Epithelial cell of proximal tubule (primary cell): ENCODE measurements at regions not wholly inside any gene's neighbourhood (a gene's known extent, or its start where the extent isn't known, plus 50 kb on each side); places are given as distances from the start of the nearest gene placed in this dataset.
"Not testable (repeated sequence)": the region's sequence is repeated elsewhere in the genome, so short reads cannot be mapped to it uniquely, and the experiment has no call there.

Experiments
- DNase-seq: peaks from one replicate; pipeline ENCODE4 v3.0.0-alpha.2; 2011; ENCODE audit warnings: low read depth
- H3K4me3 ChIP-seq: 2 replicates; pipeline ENCODE4 v1.5.1; 2011; ENCODE audit warnings: low read depth, mild to moderate bottlenecking, low read length
- TF ChIP-seq, protein P1 (sequence below): conservative IDR thresholded peaks from 2 replicates; pipeline ENCODE4 v1.5.1; 2012; ENCODE audit warnings: low read depth, mild to moderate bottlenecking, low read length

DNA sequence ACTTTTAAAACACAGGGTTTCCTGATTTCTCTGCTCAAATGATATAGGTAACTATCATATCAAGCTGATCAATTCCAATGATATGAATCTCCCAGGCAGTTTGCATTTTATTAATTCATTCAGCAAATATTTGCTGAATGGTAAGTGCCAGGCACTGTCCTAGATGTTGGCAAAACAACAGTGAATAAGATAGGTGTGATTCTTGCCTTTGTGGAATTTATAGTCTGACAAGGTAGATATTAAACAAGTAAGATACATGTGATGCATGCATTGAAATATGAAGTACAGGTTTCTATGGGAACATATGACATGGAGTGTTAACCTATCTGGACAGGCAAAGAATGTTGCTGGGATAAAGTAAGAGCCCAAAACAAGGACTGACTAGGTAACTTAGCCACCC is 231.8 kb upstream of the DAB2 start:
- no peak overlapping the region for H3K4me3 ChIP-seq
- TF ChIP-seq, protein P1, sequence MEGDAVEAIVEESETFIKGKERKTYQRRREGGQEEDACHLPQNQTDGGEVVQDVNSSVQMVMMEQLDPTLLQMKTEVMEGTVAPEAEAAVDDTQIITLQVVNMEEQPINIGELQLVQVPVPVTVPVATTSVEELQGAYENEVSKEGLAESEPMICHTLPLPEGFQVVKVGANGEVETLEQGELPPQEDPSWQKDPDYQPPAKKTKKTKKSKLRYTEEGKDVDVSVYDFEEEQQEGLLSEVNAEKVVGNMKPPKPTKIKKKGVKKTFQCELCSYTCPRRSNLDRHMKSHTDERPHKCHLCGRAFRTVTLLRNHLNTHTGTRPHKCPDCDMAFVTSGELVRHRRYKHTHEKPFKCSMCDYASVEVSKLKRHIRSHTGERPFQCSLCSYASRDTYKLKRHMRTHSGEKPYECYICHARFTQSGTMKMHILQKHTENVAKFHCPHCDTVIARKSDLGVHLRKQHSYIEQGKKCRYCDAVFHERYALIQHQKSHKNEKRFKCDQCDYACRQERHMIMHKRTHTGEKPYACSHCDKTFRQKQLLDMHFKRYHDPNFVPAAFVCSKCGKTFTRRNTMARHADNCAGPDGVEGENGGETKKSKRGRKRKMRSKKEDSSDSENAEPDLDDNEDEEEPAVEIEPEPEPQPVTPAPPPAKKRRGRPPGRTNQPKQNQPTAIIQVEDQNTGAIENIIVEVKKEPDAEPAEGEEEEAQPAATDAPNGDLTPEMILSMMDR = no peak
- DNase-seq = no peak

GRCh38 chr5:39654715-39655114 is 229.9 kb upstream of the DAB2 start:
- H3K4me3 ChIP-seq = no peak overlapping the region
- TF ChIP-seq, protein P1 = no peak
- no peak for DNase-seq

DNA sequence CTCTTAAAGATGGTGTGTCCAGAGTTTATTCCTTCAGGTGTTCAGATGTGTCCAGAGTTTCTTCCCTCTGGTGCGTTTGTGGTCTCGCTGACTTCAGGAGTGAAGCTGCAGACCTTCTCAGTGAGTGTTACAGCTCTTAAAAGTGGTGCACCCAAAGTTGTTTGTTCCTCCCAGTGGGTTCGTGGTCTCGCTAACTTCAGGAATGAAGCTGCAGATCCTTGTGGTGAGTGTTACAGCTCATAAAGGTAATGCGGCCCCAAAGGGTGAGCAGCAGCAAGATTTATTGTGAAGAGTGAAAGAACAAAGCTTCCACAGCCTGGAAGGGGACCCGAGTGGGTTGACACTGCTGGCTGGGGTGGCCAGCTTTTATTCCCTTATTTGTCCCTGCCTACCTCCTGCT is 227.7 kb upstream of the DAB2 start:
- H3K4me3 ChIP-seq, DNase-seq: not testable (repeated sequence)

DNA sequence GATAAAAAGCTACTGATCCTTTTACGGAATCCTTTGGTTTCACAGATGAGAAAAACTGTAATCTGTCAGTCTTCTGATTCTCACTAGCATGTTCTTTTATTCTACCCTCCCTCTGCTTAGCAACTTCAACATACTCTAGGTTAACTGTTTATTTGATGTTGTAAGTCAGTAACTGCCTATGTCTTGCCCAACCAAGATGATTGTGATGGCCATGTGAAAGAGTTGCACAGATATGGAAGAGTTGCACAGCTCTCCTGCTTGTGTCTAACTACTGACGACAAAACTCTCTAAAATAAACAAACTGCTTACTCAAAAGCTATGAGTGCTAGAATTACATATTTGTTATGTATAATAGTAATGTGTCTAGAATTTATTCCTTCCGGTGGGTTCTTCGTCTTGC is 227.3 kb upstream of the DAB2 start:
- no peak for DNase-seq
- TF ChIP-seq, protein P1 = no peak
- H3K4me3 ChIP-seq = no peak overlapping the region

DNA sequence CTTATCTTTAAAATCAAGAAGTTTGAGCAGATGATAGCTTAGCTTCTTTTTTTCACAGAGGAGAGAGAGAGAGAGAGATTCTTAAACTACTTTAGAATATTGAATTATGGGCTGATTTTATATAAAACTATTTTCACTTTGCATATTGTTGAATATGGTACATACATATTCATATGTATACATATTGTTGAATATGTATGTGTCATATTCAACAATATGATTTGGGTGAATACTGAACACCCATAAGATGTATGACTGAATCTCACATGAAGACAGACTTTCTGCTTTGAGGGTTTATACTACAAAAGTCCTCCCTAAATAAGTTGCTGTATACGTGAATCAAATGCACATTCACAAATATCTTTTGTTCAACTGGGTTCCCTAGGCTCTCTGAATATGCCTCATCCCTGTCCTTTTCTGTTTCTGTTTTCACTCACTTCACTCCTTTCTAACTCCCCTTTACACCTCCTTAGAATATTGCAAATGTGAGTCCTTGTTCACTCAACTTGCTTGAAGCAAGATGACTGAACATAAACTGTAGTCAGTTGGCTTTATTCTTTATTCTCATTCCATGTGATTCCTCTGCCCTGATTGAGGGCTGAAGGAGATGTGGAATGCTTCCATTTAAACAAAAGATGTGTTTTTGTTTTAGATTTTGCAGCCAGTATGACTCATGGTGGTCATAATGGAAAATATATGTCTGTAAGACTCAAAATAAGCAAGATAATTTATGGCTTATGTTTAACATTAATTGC is 225.4 kb upstream of the DAB2 start:
- DNase-seq = no peak
- no peak overlapping the region for H3K4me3 ChIP-seq
- TF ChIP-seq, protein P1 = no peak

DNA sequence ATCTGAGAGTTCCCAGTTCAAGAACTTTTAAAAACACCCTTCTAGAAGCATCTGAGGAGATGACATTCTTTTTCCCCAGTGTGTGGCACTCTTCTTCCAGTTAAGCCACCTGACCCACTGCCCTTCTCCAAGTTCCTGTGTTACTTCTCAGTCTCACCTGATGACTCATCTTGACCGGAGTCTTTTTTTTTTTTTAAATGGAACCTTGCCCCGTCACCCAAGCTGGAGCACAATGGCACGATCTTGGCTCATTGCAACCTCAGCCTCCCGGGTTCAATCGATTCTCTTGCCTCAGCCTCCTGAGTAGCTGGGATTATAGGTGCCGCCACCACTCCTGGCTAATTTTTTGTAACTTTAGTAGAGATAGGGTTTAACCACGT is 224.1 kb upstream of the DAB2 start:
- DNase-seq = peak; percentile 76
- H3K4me3 ChIP-seq = no peak overlapping the region
- TF ChIP-seq, protein P1 = peak; percentile 52

GRCh38 chr5:39648085-39648847 is 223.5 kb upstream of the DAB2 start:
- no peak for DNase-seq
- TF ChIP-seq, protein P1 = no peak
- no peak overlapping the region for H3K4me3 ChIP-seq
